Astrocyte (in vitro differentiated cells and primary cell): ENCODE measurements at regions not wholly inside any gene's neighbourhood (a gene's known extent, or its start where the extent isn't known, plus 50 kb on each side); places are given as distances from the start of the nearest gene placed in this dataset.

ENCODE experiments used
- DNase-seq: peaks from one replicate; pipeline ENCODE4 v3.0.0-alpha.2; 2010; ENCODE audit warnings: low read depth
- FAIRE-seq: peaks from 2 replicates; lab custom pipeline; 2011; peaks lifted over from hg19 to GRCh38; lab: Jason Lieb, UNC
- H2AFZ ChIP-seq: 2 replicates; pipeline ENCODE4 v1.6.0; 2012; ENCODE audit warnings: low read depth, low read length, inconsistent platforms
- H3K27ac ChIP-seq: 2 replicates; pipeline ENCODE4 v1.5.1; 2011; ENCODE audit warnings: low read depth, low read length, inconsistent platforms
- H3K27me3 ChIP-seq: 2 replicates; pipeline ENCODE4 v1.6.0; 2011; ENCODE audit warnings: low read length, inconsistent platforms; ENCODE audit not compliant: insufficient read depth
- H3K36me3 ChIP-seq: 2 replicates; pipeline ENCODE4 v1.5.1; 2011; ENCODE audit warnings: low read length, inconsistent platforms; ENCODE audit not compliant: insufficient read depth
- H3K4me1 ChIP-seq: 2 replicates; pipeline ENCODE4 v1.5.1; 2011; ENCODE audit warnings: low read length, inconsistent platforms; ENCODE audit not compliant: insufficient read depth
- H3K4me2 ChIP-seq: 2 replicates; pipeline ENCODE4 v1.6.0; 2012; ENCODE audit warnings: low read length, inconsistent platforms
- H3K4me3 ChIP-seq: 2 replicates; pipeline ENCODE4 v1.5.1; 2011; ENCODE audit warnings: low read depth, mild to moderate bottlenecking, low read length, inconsistent platforms; ENCODE audit not compliant: insufficient read depth
- H3K79me2 ChIP-seq: 2 replicates; pipeline ENCODE4 v1.6.0; 2012; ENCODE audit warnings: mild to moderate bottlenecking, low read length, inconsistent platforms; ENCODE audit not compliant: insufficient read depth
- H3K9ac ChIP-seq: 2 replicates; pipeline ENCODE4 v1.6.0; 2012; ENCODE audit warnings: mild to moderate bottlenecking, low read length, inconsistent platforms
- H3K9me3 ChIP-seq: 2 replicates; pipeline ENCODE4 v1.5.1; 2012; ENCODE audit warnings: low read depth, mild to moderate bottlenecking, low read length, inconsistent platforms; ENCODE audit not compliant: insufficient read depth
- H4K20me1 ChIP-seq: 2 replicates; pipeline ENCODE4 v1.6.0; 2012; ENCODE audit warnings: low read length, inconsistent platforms; ENCODE audit not compliant: insufficient read depth
- H3K27ac Mint-ChIP-seq: one replicate; pipeline ENCODE4 v1.8.0; 2021; ENCODE audit warnings: mild to moderate bottlenecking, mixed read lengths; ENCODE audit not compliant: unreplicated experiment
- H3K27me3 Mint-ChIP-seq: one replicate; pipeline ENCODE4 v1.8.0; 2021; ENCODE audit warnings: low read depth, mixed read lengths; ENCODE audit not compliant: unreplicated experiment
- H3K36me3 Mint-ChIP-seq: one replicate; pipeline ENCODE4 v1.8.0; 2021; ENCODE audit warnings: low read depth, mixed read lengths; ENCODE audit not compliant: unreplicated experiment
- H3K4me1 Mint-ChIP-seq: one replicate; pipeline ENCODE4 v1.8.0; 2021; ENCODE audit warnings: low read depth, mixed read lengths; ENCODE audit not compliant: unreplicated experiment
- H3K4me3 Mint-ChIP-seq: one replicate; pipeline ENCODE4 v1.8.0; 2021; ENCODE audit warnings: mild to moderate bottlenecking, moderate library complexity, mixed read lengths; ENCODE audit not compliant: unreplicated experiment
- H3K9me3 Mint-ChIP-seq: one replicate; pipeline ENCODE4 v1.8.0; 2021; ENCODE audit warnings: mild to moderate bottlenecking, mixed read lengths; ENCODE audit not compliant: unreplicated experiment
- CTCF ChIP-seq: IDR thresholded peaks from 2 replicates; pipeline ENCODE4 v1.5.1; 2011; ENCODE audit warnings: low read depth, mild to moderate bottlenecking, inconsistent platforms, low read length, moderate library complexity; ENCODE audit not compliant: insufficient read depth
- EZH2 ChIP-seq: IDR thresholded peaks from 2 replicates; pipeline ENCODE4 v1.6.1; 2012; ENCODE audit warnings: mild to moderate bottlenecking, low read length, inconsistent platforms; ENCODE audit not compliant: insufficient read depth

- H2AFZ ChIP-seq, result no peak overlapping the region
- no peak overlapping the region for H3K27ac Mint-ChIP-seq
Measured at GRCh38 chr1:56113679-56114078, 465.7 kb downstream of the PLPP3 start.

GRCh38 chr1:56107275-56107638, 472.1 kb downstream of the PLPP3 start:
- no peaks in the 10 kb centered on the region for H3K79me2 ChIP-seq
- no peaks in the 10 kb centered on the region for H3K4me1 ChIP-seq
- Mint-ChIP-seq H3K27ac (no peak overlapping the region), H3K4me1 (peaks cover 3% of the 10 kb centered on the region), H3K9me3 (peaks cover 31% of the 10 kb centered on the region), H3K4me3 (no peak overlapping the region), H3K36me3 (peaks cover 2% of the 10 kb centered on the region), H3K27me3 (peaks cover 4% of the 10 kb centered on the region)
- FAIRE-seq (no peak), DNase-seq (no peak)
- H3K9me3 ChIP-seq, result peaks cover 3% of the 10 kb centered on the region
- no peak for TF ChIP-seq CTCF
- no peak overlapping the region for H3K4me2 ChIP-seq
- no peaks in the 10 kb centered on the region for H3K36me3 ChIP-seq
- no peak overlapping the region for H3K9ac ChIP-seq
- H3K27ac ChIP-seq, result no peak overlapping the region
- no peaks in the 10 kb centered on the region for H4K20me1 ChIP-seq
- H2AFZ ChIP-seq, result no peak overlapping the region
- H3K27me3 ChIP-seq, result no peaks in the 10 kb centered on the region
- H3K4me3 ChIP-seq, result no peak overlapping the region

More at GRCh38 chr1:56113679-56114078, 465.7 kb downstream of the PLPP3 start:
- no peak for TF ChIP-seq EZH2
- no peak for TF ChIP-seq CTCF
- Histone ChIP-seq H3K9ac (no peak overlapping the region), H3K27ac (no peak overlapping the region), H3K4me3 (no peak overlapping the region), H3K79me2 (no peaks in the 10 kb centered on the region), H3K9me3 (no peaks in the 10 kb centered on the region), H3K4me1 (no peaks in the 10 kb centered on the region), H3K36me3 (no peaks in the 10 kb centered on the region), H4K20me1 (no peaks in the 10 kb centered on the region), H3K4me2 (no peak overlapping the region), H3K27me3 (no peaks in the 10 kb centered on the region)
- Mint-ChIP-seq H3K36me3 (no peaks in the 10 kb centered on the region), H3K9me3 (peaks cover 12% of the 10 kb centered on the region), H3K4me3 (no peak overlapping the region), H3K4me1 (no peaks in the 10 kb centered on the region), H3K27me3 (peaks cover 6% of the 10 kb centered on the region)
- DNase-seq (no peak), FAIRE-seq (no peak)

DNA sequence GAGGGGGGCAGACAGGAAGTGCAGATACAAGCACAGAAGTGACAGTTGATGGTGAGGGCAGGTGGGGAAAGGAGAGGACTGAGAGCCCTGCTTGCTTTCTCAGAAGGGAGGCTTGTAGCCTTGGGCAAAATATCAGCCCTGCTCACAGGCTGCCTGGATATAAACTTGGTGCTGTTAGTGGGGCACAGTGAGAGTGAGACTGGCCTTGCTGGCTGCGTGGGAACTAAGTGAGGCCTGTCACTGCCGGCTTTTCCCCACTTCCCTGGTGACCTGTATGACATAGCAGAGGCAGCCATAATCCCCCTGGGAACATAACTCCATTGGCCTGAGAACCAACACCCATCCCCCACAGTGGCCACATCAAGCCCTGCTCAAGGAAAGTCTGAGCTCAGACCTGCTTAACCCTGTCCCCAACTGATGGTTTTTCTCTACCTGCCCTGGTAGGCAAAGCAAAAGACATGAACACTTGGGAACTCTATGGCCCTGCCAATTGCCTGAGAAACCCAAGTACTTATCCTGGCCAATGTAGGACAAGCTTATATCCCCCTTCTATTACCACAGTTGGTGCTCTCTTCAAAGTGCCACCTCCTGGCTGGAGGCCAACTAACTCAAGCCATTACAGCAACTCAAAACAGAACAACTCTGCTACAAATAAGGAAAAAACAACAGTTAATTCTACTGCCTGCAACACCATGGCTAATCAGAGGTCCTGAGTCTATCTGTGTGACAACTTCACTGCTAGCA, 472.7 kb downstream of the PLPP3 start:
- Histone ChIP-seq H3K9ac (no peak overlapping the region), H3K79me2 (no peaks in the 10 kb centered on the region), H3K36me3 (no peaks in the 10 kb centered on the region), H4K20me1 (no peaks in the 10 kb centered on the region), H3K27me3 (no peaks in the 10 kb centered on the region), H3K9me3 (peaks cover 3% of the 10 kb centered on the region), H3K4me1 (no peaks in the 10 kb centered on the region), H3K4me3 (no peak overlapping the region), H3K27ac (no peak overlapping the region), H3K4me2 (no peak overlapping the region), H2AFZ (no peak overlapping the region)
- DNase-seq, result no peak
- Mint-ChIP-seq H3K4me1 (peaks cover 3% of the 10 kb centered on the region), H3K9me3 (peaks cover 25% of the 10 kb centered on the region), H3K27me3 (peaks cover 4% of the 10 kb centered on the region), H3K27ac (no peak overlapping the region), H3K36me3 (peaks cover 2% of the 10 kb centered on the region), H3K4me3 (no peak overlapping the region)
- no peak for FAIRE-seq
- TF ChIP-seq EZH2 (no peak), CTCF (no peak)
